K562 (cell line): ENCODE measurements at regions not wholly inside any gene's neighbourhood (a gene's known extent, or its start where the extent isn't known, plus 50 kb on each side); places are given as distances from the start of the nearest gene placed in this dataset.

Experiments used
- ATAC-seq: fragments of 200-7000 bp; cut with Tn5 transposase; 3 replicates; pipeline ENCODE4 v1.9.1; 2020; ENCODE audit warnings: moderate library complexity
- BruUV-seq: library from RNA; stranded (reverse); fragments of 400-500 nt; replicated peaks from 2 replicates; lab custom pipeline; 2021; lab: Mats Ljungman, UMichigan
- CTCF ChIA-PET: fragments of 300-600 bp; formaldehyde crosslinking; extraction: SDS; loops from one replicate; lab custom pipeline; 2021; ENCODE audit warnings: low intra/inter-chr PET ratio; lab: Yijun Ruan, JAX
- POLR2A ChIA-PET: fragments of 300-600, 350-650 bp; sonication (Branson Sonifier 250); formaldehyde crosslinking; extraction: SDS; loops from one replicate; lab custom pipeline; 2021; ENCODE audit warnings: antibody characterized with exemption, inconsistent platforms; lab: Yijun Ruan, JAX
- DNase-seq, 4 experiments: peaks; one replicate each; pipeline versions ENCODE4 v3.0.0 to v3.0.0-alpha.2; 2011 to 2018; ENCODE audit warnings: low spot score in 3 of 4, mixed read lengths in 3 of 4; ENCODE audit errors: extremely low read depth in 1 of 4
- FAIRE-seq: peaks from 2 replicates; lab custom pipeline; 2011; peaks lifted over from hg19 to GRCh38; lab: Jason Lieb, UNC
- H2AFZ ChIP-seq: 2 replicates; pipeline ENCODE4 v1.6.0; 2011; ENCODE audit warnings: low read depth, low read length, control low read depth, inconsistent platforms
- H3K27ac ChIP-seq: fragments of 200-600 bp; 3 replicates; pipeline ENCODE4 v1.8.0; 2011; ENCODE audit warnings: low read depth, mild to moderate bottlenecking, control low read depth, inconsistent platforms, low read length, moderate library complexity, mixed read lengths; ENCODE audit errors: extremely low read depth
- H3K27me3 ChIP-seq, 2 experiments: fragments of 300-600 bp in 1 of 2; 2 replicates in 1 of 2; 3 replicates in 1 of 2; pipeline versions ENCODE4 v1.6.0 to v1.8.0; 2011; ENCODE audit warnings: inconsistent platforms in 2 of 2, low read length in 2 of 2, mild to moderate bottlenecking in 1 of 2, mixed read lengths in 1 of 2, moderate library complexity in 1 of 2; ENCODE audit not compliant: control insufficient read depth in 2 of 2, insufficient read depth in 2 of 2
- H3K36me3 ChIP-seq: fragments of 300-600 bp; 3 replicates; pipeline ENCODE4 v1.8.0; 2011; ENCODE audit warnings: mild to moderate bottlenecking, low read length, inconsistent platforms; ENCODE audit not compliant: control insufficient read depth, insufficient read depth
- H3K4me1 ChIP-seq, 2 experiments: fragments of 200-600 bp in 1 of 2; replicated peaks in 1 of 2; 2 replicates in 1 of 2; 3 replicates in 1 of 2; pipeline versions ENCODE4 v1.5.1 to v1.8.0; 2011; ENCODE audit warnings: inconsistent platforms in 2 of 2, low read length in 2 of 2, mild to moderate bottlenecking in 1 of 2, mixed read lengths in 1 of 2, moderate library complexity in 1 of 2; ENCODE audit not compliant: control insufficient read depth in 2 of 2, insufficient read depth in 2 of 2
- H3K4me2 ChIP-seq: 2 replicates; pipeline ENCODE4 v1.6.1; 2011; ENCODE audit warnings: low read length, control low read depth, inconsistent platforms, mixed read lengths; ENCODE audit not compliant: insufficient read depth
- H3K4me3 ChIP-seq: fragments of 200-600 bp; sonication (generic), shearing (Covaris generic); 2 replicates; pipeline ENCODE4 v1.5.1; 2016; ENCODE audit warnings: control low read depth, inconsistent platforms
- H3K79me2 ChIP-seq: fragments of 200-600 bp; 3 replicates; pipeline ENCODE4 v1.8.0; 2011; ENCODE audit warnings: low read length, inconsistent platforms; ENCODE audit not compliant: control insufficient read depth, insufficient read depth
- H3K9ac ChIP-seq, 2 experiments: 2 replicates each; pipeline versions ENCODE4 v1.6.0 to v1.6.1; 2011; ENCODE audit warnings: low read depth in 2 of 2, low read length in 2 of 2, control low read depth in 1 of 2, inconsistent platforms in 1 of 2, mild to moderate bottlenecking in 1 of 2, mixed read lengths in 1 of 2; ENCODE audit not compliant: insufficient read depth in 1 of 2
- H3K9me1 ChIP-seq: one replicate; pipeline ENCODE4 v1.6.0; 2011; ENCODE audit warnings: inconsistent platforms, mild to moderate bottlenecking, low read length, moderate library complexity; ENCODE audit not compliant: control insufficient read depth, insufficient read depth
- H3K9me3 ChIP-seq: replicated peaks from 2 replicates; pipeline ENCODE4 v1.5.1; 2011; ENCODE audit warnings: low read depth, low read length, inconsistent platforms; ENCODE audit not compliant: control insufficient read depth, insufficient read depth
- H4K20me1 ChIP-seq: replicated peaks from 2 replicates; pipeline ENCODE4 v1.6.1; 2011; ENCODE audit warnings: low read length, inconsistent platforms, mixed read lengths; ENCODE audit not compliant: control insufficient read depth, insufficient read depth
- DDX20 ChIP-seq: fragments of 450-650 bp; IDR thresholded peaks from 2 replicates; pipeline ENCODE4 v1.6.1; 2016; ENCODE audit warnings: missing genetic modification characterization, low read depth, mild to moderate bottlenecking, missing compliant biosample characterization, moderate library complexity
- HIVEP1 ChIP-seq: fragments of 250-450 bp; sonication (Bioruptor Pico); IDR thresholded peaks from 2 replicates; pipeline ENCODE4 v1.4.0; 2020; ENCODE audit warnings: mild to moderate bottlenecking
- HNRNPK ChIP-seq: fragments of 200-400 bp; formaldehyde crosslinking; IDR thresholded peaks from one replicate; pipeline ENCODE4 v1.6.1; 2018; ENCODE audit warnings: mild to moderate bottlenecking, low read depth, low read length; ENCODE audit not compliant: poor library complexity, severe bottlenecking
- HNRNPUL1 ChIP-seq: fragments of 200-400 bp; formaldehyde crosslinking; IDR thresholded peaks from 2 replicates; pipeline ENCODE4 v1.6.1; 2017; ENCODE audit warnings: low read length
- MCM7 ChIP-seq, 2 experiments: fragments of 450-650 bp; IDR thresholded peaks; 2 replicates each; pipeline ENCODE4 v1.6.1; 2016 to 2018
- NR3C1 ChIP-seq: sonication (generic); formaldehyde crosslinking; IDR thresholded peaks from 2 replicates; pipeline ENCODE4 v1.8.1; 2022; ENCODE audit warnings: missing genetic modification reagents
- PHB2 ChIP-seq: fragments of 450-650 bp; IDR thresholded peaks from 2 replicates; pipeline ENCODE4 v1.6.1; 2017; ENCODE audit warnings: low read depth
- SRSF3 ChIP-seq: fragments of 200-400 bp; formaldehyde crosslinking; IDR thresholded peaks from 2 replicates; pipeline ENCODE4 v1.6.1; 2016; ENCODE audit warnings: mild to moderate bottlenecking, low read length, moderate library complexity; ENCODE audit not compliant: insufficient read depth
- TAL1 ChIP-seq: fragments of 450-650 bp; IDR thresholded peaks from 2 replicates; pipeline ENCODE4 v1.6.1; 2016; ENCODE audit warnings: mild to moderate bottlenecking
- ZKSCAN1 ChIP-seq: fragments of 150-350 bp; IDR thresholded peaks from 2 replicates; pipeline ENCODE4 v1.6.1; 2016; ENCODE audit warnings: low read depth, low read length
- ZNF384 ChIP-seq: IDR thresholded peaks from 2 replicates; pipeline ENCODE4 v1.6.1; 2012; ENCODE audit warnings: low read depth, low read length, improper control_type of control experiment
- ZNF778 ChIP-seq: fragments of 450-650 bp; formaldehyde crosslinking; IDR thresholded peaks from 2 replicates; pipeline ENCODE4 v1.4.0; 2020; ENCODE audit warnings: mild to moderate bottlenecking, moderate library complexity
- WGBS: fragments of 100-300 bp; shearing (Covaris generic); methylation state at CpG from one replicate; pipeline ENCODE4 v1.1.6; 2016; ENCODE audit warnings: low coverage, mixed read lengths; ENCODE audit not compliant: insufficient coverage; ENCODE audit errors: missing lambda C conversion rate; 5-methylcytosine and 5-hydroxymethylcytosine counted together
- in situ Hi-C: fragments of 300-500 bp; cut with MboI; formaldehyde crosslinking; loops from 4 replicates; pipeline ENCODE4 v1.15.0; 2018; ENCODE audit warnings: inconsistent platforms, mixed read lengths
- intact Hi-C: fragments of 100-400 bp; cut with micrococcal nuclease; formaldehyde crosslinking; loops from 2 replicates; pipeline ENCODE4 v1.14.2; 2022
- TF ChIP-seq, protein P1 (sequence below): fragments of 450-650 bp; IDR thresholded peaks from 2 replicates; pipeline ENCODE4 v1.6.1; 2016
- TF ChIP-seq, protein P2 (sequence below), 2 experiments: fragments of 150-350 bp in 1 of 2; IDR thresholded peaks; 2 replicates each; pipeline ENCODE4 v1.6.1; 2012 to 2016; ENCODE audit warnings: low read depth in 2 of 2, low read length in 2 of 2, mild to moderate bottlenecking in 1 of 2, moderate library complexity in 1 of 2

DNA sequence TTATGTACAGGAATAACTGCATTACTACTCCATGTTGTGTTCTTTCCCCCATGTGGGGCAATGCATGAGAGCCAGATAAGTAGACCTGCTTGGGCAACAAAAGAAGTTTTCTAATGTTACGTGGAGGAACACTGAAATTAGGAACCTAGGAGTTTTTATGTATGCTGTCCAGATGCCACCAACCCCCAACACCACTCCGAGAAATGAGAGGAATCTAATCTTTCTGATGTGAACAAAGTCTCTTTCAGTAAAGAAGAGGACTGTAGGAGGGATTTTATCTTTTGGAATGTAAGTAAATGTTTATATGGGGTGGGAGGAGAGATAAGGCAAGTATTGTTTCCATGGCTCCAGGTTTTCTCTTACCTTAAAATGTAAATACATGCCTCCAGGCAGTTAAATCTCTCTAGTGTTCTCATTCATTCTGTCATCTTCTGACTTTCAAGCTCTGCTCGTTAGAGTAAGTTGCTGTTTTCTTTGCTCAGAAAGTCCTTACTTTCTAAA, 820.6 kb downstream of the PCDH17 start:
- ChIA-PET CTCF (no interaction called here), POLR2A (no interaction called here)
- ATAC-seq (no peak), DNase-seq (no peak)
- in situ Hi-C loops (no loop called here), intact Hi-C loops (no loop called here)
- Histone ChIP-seq H3K4me3 (no peak overlapping the region), H3K79me2 (no peaks in the 10 kb centered on the region), H2AFZ (no peak overlapping the region), H3K9me1 (no peaks in the 10 kb centered on the region), H3K36me3 (no peaks in the 10 kb centered on the region), H4K20me1 (no peaks in the 10 kb centered on the region), H3K4me2 (no peak overlapping the region)
- BruUV-seq = no TSS peak
- 0% methylated on average over 3 of the region's 3 CpGs for WGBS
- TF ChIP-seq ZNF384 (no peak), NR3C1 (CRISPR knock-in tag) (no peak), ZKSCAN1 (no peak)
- TF ChIP-seq, all 486 proteins: peak for 0
- H3K9ac ChIP-seq = no peak overlapping the region
- no peaks in the 10 kb centered on the region for H3K27me3 ChIP-seq
- no peak overlapping the region for H3K27ac ChIP-seq
- no peaks in the 10 kb centered on the region for H3K9me3 ChIP-seq
- H3K4me1 ChIP-seq = no peaks in the 10 kb centered on the region
- FAIRE-seq = no peak

DNA sequence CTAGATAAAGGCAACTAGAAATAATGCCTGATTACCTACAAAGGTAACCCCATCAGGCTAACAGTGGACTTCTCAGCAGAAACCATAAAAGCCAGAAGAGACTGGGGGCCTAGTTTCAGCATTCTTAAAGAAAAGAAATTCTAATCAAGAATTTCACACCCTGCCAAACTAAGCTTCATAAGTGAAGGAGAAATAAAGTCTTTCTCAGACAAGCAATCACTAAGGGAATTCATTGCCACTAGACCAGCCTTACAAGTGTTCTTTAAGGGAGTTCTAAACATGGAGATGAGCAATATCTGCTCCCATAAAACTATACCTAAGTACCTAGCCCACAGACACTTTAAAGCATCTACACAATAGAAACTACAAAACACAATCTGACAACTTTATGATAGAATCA, 823.5 kb downstream of the PCDH17 start:
- POLR2A ChIA-PET = no interaction called here
- no peaks in the 10 kb centered on the region for H3K27me3 ChIP-seq
- no peaks in the 10 kb centered on the region for H4K20me1 ChIP-seq
- no peaks in the 10 kb centered on the region for H3K4me1 ChIP-seq
- H3K27ac ChIP-seq = no peak overlapping the region
- CTCF ChIA-PET = no interaction called here
- no peak overlapping the region for H3K9ac ChIP-seq
- no peaks in the 10 kb centered on the region for H3K36me3 ChIP-seq
- BruUV-seq = no TSS peak
- H3K9me1 ChIP-seq = no peaks in the 10 kb centered on the region
- H2AFZ ChIP-seq = no peak overlapping the region
- FAIRE-seq (no peak), ATAC-seq (no peak), DNase-seq (no peak)
- no peaks in the 10 kb centered on the region for H3K9me3 ChIP-seq
- no peak overlapping the region for H3K4me2 ChIP-seq
- no peaks in the 10 kb centered on the region for H3K79me2 ChIP-seq
- intact Hi-C loops = no loop called here
- no peak overlapping the region for H3K4me3 ChIP-seq
- in situ Hi-C loops = no loop called here
- TF ChIP-seq HIVEP1 (CRISPR knock-in tag) (no peak), HNRNPK (no peak), HNRNPUL1 (no peak), MCM7 (IDR thresholded peaks at IDR 0.05) (no peak), DDX20 (tag) (no peak), PHB2 (no peak), SRSF3 (no peak), TAL1 (no peak), ZNF778 (CRISPR knock-in tag) (no peak)
- TF ChIP-seq, protein P1, sequence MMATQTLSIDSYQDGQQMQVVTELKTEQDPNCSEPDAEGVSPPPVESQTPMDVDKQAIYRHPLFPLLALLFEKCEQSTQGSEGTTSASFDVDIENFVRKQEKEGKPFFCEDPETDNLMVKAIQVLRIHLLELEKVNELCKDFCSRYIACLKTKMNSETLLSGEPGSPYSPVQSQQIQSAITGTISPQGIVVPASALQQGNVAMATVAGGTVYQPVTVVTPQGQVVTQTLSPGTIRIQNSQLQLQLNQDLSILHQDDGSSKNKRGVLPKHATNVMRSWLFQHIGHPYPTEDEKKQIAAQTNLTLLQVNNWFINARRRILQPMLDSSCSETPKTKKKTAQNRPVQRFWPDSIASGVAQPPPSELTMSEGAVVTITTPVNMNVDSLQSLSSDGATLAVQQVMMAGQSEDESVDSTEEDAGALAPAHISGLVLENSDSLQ = no peak
- TF ChIP-seq, protein P2, sequence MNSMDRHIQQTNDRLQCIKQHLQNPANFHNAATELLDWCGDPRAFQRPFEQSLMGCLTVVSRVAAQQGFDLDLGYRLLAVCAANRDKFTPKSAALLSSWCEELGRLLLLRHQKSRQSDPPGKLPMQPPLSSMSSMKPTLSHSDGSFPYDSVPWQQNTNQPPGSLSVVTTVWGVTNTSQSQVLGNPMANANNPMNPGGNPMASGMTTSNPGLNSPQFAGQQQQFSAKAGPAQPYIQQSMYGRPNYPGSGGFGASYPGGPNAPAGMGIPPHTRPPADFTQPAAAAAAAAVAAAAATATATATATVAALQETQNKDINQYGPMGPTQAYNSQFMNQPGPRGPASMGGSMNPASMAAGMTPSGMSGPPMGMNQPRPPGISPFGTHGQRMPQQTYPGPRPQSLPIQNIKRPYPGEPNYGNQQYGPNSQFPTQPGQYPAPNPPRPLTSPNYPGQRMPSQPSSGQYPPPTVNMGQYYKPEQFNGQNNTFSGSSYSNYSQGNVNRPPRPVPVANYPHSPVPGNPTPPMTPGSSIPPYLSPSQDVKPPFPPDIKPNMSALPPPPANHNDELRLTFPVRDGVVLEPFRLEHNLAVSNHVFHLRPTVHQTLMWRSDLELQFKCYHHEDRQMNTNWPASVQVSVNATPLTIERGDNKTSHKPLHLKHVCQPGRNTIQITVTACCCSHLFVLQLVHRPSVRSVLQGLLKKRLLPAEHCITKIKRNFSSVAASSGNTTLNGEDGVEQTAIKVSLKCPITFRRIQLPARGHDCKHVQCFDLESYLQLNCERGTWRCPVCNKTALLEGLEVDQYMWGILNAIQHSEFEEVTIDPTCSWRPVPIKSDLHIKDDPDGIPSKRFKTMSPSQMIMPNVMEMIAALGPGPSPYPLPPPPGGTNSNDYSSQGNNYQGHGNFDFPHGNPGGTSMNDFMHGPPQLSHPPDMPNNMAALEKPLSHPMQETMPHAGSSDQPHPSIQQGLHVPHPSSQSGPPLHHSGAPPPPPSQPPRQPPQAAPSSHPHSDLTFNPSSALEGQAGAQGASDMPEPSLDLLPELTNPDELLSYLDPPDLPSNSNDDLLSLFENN (IDR thresholded peaks at IDR 0.05; ENCODE audit: low read depth in 2 of 2, low read length in 2 of 2) = no peak
